GM12878 (cell line): ENCODE measurements at regions not wholly inside any gene's neighbourhood (a gene's known extent, or its start where the extent isn't known, plus 50 kb on each side); places are given as distances from the start of the nearest gene placed in this dataset.

ENCODE experiments used
- CHD4 ChIP-seq: fragments of 200-600 bp; sonication (generic); IDR thresholded peaks from 2 replicates; pipeline ENCODE4 v1.6.1; 2016; ENCODE audit warnings: mild to moderate bottlenecking
- RCOR1 ChIP-seq: conservative IDR thresholded peaks from 2 replicates; pipeline ENCODE4 v1.6.1; 2012; ENCODE audit warnings: low read depth, low read length, improper control_type of control experiment

DNA sequence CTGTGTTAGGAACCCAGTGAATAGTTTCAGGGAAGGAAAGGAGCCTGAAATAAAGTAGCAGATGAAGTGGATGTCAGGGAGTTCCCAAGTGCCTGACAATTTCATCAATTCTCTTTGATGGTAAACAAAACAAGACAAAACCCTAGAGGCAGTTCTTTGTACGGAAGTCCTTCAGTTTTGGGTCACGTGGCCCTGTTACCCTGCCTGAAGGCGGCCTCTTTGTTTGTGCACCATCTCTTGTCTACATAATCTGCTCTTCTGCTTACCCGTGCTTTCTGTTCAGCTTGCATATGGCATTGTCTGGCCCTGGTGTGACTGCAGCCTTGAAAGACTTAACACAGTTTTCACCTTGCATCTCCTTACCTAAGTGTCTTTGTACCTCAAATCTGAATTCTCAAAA lies 166.7 kb upstream of the DUSP10 start:
- TF ChIP-seq RCOR1 (no peak), CHD4 (no peak)
